Transverse colon (tissue), 4 donors: ENCODE measurements at regions not wholly inside any gene's neighbourhood (a gene's known extent, or its start where the extent isn't known, plus 50 kb on each side); places are given as distances from the start of the nearest gene placed in this dataset.

Experiments
- DNase-seq: peaks from one replicate; pipeline ENCODE4 v3.0.0-alpha.2; 2019
- H3K27ac ChIP-seq, 4 donors: fragments of 200-600 bp; sonication (generic); 2 replicates each; pipeline ENCODE4 v1.5.1; 2016 to 2018; ENCODE audit warnings: inconsistent platforms in 4 of 4
- H3K27me3 ChIP-seq: fragments of 200-600 bp; sonication (generic); 2 replicates; pipeline ENCODE4 v1.5.1; 2017; ENCODE audit warnings: inconsistent platforms
- H3K36me3 ChIP-seq, 4 donors: fragments of 200-600 bp; sonication (generic); 2 replicates each; pipeline ENCODE4 v1.5.1; 2017 to 2019; ENCODE audit warnings: inconsistent platforms in 4 of 4
- H3K4me1 ChIP-seq, 4 donors: fragments of 200-600 bp; sonication (generic); 2 replicates each; pipeline ENCODE4 v1.5.1; 2017 to 2020; ENCODE audit warnings: inconsistent platforms in 4 of 4
- H3K4me3 ChIP-seq, 4 donors: fragments of 200-600 bp; sonication (generic); 1 replicate in 1 of 4; 2 replicates in 3 of 4; pipeline versions ENCODE4 v1.5.1 to v1.6.1; 2017 to 2019; ENCODE audit warnings: inconsistent platforms in 4 of 4
- H3K9me3 ChIP-seq, 2 donors: fragments of 200-600 bp; sonication (generic); 2 replicates each; pipeline ENCODE4 v1.5.1; 2017 to 2019; ENCODE audit warnings: inconsistent platforms in 2 of 2
- EP300 ChIP-seq: sonication (generic); formaldehyde crosslinking; IDR thresholded peaks from one replicate; pipeline ENCODE4 v1.6.1; 2017; ENCODE audit warnings: antibody characterized with exemption, low read depth
- POLR2A ChIP-seq: fragments of 450-650 bp; IDR thresholded peaks from one replicate; pipeline ENCODE4 v1.6.1; 2016; ENCODE audit warnings: antibody characterized with exemption, mild to moderate bottlenecking, moderate library complexity
- POLR2AphosphoS5 ChIP-seq, 3 donors: sonication (generic); formaldehyde crosslinking; IDR thresholded peaks; one replicate each; pipeline ENCODE4 v1.6.1; 2016; ENCODE audit warnings: antibody characterized with exemption in 3 of 3
- WGBS, 2 donors: methylation state at CpG; one replicate each; pipeline ENCODE4 v1.1.5; 2018; ENCODE audit warnings: low coverage in 1 of 2; 5-methylcytosine and 5-hydroxymethylcytosine counted together
- in situ Hi-C, 4 donors: fragments of 200-750 bp; cut with MboI; loops; one replicate each; pipeline versions ENCODE4 v1.15.0 to v1.15.1; 2017; ENCODE audit warnings: low sequenced_read_pairs in 3 of 4, low pct_ligation_motif_present in 1 of 4, low pct_unique_long_range_greater_than_20kb in 1 of 4
- intact Hi-C: fragments of 100-400 bp; cut with DNase I; formaldehyde crosslinking; loops from one replicate; pipeline ENCODE4 v1.15.1; 2023; ENCODE audit warnings: low total_unique reads
- TF ChIP-seq, protein P1 (sequence below), 5 experiments: fragments of 200-600 bp in 3 of 5; fragments of 450-650 bp in 2 of 5; sonication (generic) in 3 of 5; IDR thresholded peaks; 1 replicate in 2 of 5; 2 replicates in 3 of 5; pipeline ENCODE4 v1.5.1; 2016 to 2017; ENCODE audit warnings: antibody characterized with exemption in 5 of 5, inconsistent platforms in 3 of 5, mild to moderate bottlenecking in 2 of 5, moderate library complexity in 1 of 5

DNA sequence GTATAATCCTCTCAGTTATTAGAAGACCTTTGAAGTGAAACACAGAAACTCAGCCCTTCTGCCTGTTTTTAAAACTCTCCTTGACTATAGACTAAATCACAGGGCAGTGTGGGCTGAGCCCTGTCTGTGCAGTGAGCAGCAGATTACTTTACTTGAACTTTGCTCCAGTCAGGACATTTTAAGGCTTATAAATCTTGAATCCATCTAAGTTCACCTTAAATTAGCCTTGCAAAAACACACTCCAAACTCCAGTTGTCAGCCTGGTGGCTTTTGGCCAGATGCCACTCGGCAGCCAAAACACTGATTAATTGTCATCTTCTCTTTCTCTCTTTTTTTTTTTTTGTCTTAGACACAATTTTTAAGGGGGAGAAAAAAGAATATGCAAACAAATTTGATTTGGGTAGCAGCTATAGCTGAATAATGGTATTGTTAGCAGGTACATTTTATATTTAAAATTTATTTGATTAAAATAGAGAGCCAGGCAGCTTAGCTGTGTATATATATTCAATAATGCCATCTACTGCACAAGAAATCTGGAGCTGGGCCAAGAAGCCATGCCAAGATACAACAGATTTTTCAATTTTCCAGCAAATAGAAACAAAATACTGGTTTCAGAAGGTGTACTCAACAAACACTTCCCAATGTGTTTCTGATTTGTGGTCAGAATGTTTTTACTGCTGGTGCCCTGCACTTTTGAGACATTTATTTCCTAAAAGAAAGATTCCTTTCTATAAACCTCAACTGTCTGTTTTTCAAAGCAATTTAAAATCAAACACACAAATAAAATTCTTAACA is 247.7 kb downstream of the TFEC start:
- no peaks in the 10 kb centered on the region for H3K36me3 ChIP-seq
- H3K9me3 ChIP-seq: no peaks in the 10 kb centered on the region
- H3K4me3 ChIP-seq: no peak overlapping the region
- H3K27me3 ChIP-seq: no peaks in the 10 kb centered on the region
- intact Hi-C loops (no loop called here), in situ Hi-C loops (no loop called here)
- peaks cover 0 to 12% (median 4%) of the 10 kb centered on the region in 4 donors for H3K4me1 ChIP-seq
- no peak for DNase-seq
- TF ChIP-seq POLR2AphosphoS5 (IDR thresholded peaks at IDR 0.05) (no peak), EP300 (no peak)
- TF ChIP-seq, protein P1, sequence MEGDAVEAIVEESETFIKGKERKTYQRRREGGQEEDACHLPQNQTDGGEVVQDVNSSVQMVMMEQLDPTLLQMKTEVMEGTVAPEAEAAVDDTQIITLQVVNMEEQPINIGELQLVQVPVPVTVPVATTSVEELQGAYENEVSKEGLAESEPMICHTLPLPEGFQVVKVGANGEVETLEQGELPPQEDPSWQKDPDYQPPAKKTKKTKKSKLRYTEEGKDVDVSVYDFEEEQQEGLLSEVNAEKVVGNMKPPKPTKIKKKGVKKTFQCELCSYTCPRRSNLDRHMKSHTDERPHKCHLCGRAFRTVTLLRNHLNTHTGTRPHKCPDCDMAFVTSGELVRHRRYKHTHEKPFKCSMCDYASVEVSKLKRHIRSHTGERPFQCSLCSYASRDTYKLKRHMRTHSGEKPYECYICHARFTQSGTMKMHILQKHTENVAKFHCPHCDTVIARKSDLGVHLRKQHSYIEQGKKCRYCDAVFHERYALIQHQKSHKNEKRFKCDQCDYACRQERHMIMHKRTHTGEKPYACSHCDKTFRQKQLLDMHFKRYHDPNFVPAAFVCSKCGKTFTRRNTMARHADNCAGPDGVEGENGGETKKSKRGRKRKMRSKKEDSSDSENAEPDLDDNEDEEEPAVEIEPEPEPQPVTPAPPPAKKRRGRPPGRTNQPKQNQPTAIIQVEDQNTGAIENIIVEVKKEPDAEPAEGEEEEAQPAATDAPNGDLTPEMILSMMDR (IDR thresholded peaks at IDR 0.05): no peak
- no peak overlapping the region for H3K27ac ChIP-seq
- 0 to 22% methylated on average over 1 of the region's 1 CpG for WGBS, 2 donors

DNA sequence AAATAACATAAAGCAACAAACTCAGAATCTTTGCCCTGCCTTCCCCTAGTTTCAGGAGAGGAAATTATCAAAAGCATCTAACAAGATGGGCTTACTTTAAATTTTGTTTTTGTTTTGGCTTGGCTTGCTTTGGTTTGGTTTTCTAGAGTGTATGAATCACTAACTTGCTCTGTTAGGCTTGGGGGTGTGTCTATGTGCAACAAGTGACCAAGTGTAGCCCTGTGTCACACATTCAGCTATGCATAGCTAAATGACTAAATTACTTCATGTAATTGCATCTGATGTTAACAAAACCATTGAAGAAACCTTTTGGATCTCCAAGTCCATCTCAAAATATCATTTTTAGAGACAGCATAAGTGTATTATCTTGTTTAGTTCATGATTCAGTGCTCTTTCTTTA is 251.0 kb downstream of the TFEC start:
- TF ChIP-seq POLR2AphosphoS5 (IDR thresholded peaks at IDR 0.05): no peak
- no peak for TF ChIP-seq POLR2A
- no peak for TF ChIP-seq EP300
- TF ChIP-seq, protein P1 (IDR thresholded peaks at IDR 0.05): no peak
- H3K27ac ChIP-seq: no peak overlapping the region
- no peak for DNase-seq
- no peak overlapping the region for H3K4me3 ChIP-seq
- H3K36me3 ChIP-seq: no peaks in the 10 kb centered on the region
- in situ Hi-C loops (no loop called here), intact Hi-C loops (no loop called here)
- H3K9me3 ChIP-seq: no peaks in the 10 kb centered on the region
- H3K27me3 ChIP-seq: no peaks in the 10 kb centered on the region
- peaks cover 0 to 12% (median 4%) of the 10 kb centered on the region in 4 donors for H3K4me1 ChIP-seq

DNA sequence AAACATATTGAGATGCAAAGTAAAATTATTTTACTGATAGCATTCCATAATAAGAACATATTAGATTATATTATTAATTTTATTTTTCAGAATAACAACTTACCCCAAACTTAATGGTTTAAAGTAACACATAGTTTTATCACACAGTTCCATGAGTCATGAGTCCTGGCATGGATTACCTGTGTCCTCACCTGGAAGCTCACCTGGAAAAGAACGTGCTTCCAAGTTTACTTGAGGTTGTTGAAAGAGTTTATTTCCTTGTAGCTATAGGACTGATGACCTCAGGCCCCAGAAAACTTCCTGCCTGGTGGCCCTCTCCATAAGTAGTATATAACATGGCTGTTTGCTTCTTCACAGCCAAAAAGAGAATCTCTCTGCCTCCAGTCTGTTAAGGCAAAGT is 254.6 kb downstream of the TFEC start:
- Histone ChIP-seq H3K27me3 (no peaks in the 10 kb centered on the region), H3K27ac (no peak overlapping the region), H3K4me1 (no peaks in the 10 kb centered on the region), H3K9me3 (no peaks in the 10 kb centered on the region), H3K4me3 (no peak overlapping the region), H3K36me3 (no peaks in the 10 kb centered on the region)
- in situ Hi-C loops (no loop called here), intact Hi-C loops (no loop called here)
- DNase-seq: no peak
- WGBS, 2 donors: 44 to 50% methylated on average over 1 of the region's 1 CpG
- TF ChIP-seq, protein P1 (IDR thresholded peaks at IDR 0.05): no peak
- no peak for TF ChIP-seq EP300
- TF ChIP-seq POLR2AphosphoS5 (IDR thresholded peaks at IDR 0.05): no peak
- TF ChIP-seq POLR2A: no peak

DNA sequence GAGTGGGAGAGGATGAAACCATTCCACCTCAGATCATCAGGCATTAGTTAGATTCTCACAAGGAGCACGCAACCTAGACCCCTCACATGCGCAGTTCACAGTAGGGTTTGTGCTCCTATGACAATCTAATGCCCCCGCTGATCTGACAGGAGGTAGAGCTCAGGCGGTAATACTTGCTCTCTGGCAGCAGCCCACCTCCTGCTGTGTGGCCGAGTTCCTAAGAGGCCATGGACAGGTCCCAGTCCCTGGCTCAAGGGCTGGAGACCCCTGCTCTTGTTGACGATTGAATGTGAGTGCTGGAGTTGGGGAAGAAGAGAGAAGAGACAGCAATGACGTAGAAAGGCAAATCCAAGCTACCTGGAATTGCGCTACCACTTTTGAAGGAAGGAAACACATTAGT is 267.2 kb downstream of the TFEC start:
- DNase-seq: no peak
- H3K36me3 ChIP-seq: no peaks in the 10 kb centered on the region
- no peak overlapping the region for H3K27ac ChIP-seq
- intact Hi-C loops (no loop called here), in situ Hi-C loops (no loop called here)
- 70 to 82% methylated on average over 2 to 8 of the region's 8 CpGs for WGBS, 2 donors
- H3K4me3 ChIP-seq: no peak overlapping the region
- no peaks in the 10 kb centered on the region for H3K27me3 ChIP-seq
- H3K4me1 ChIP-seq: no peaks in the 10 kb centered on the region
- TF ChIP-seq, protein P1 (IDR thresholded peaks at IDR 0.05): no peak
- no peak for TF ChIP-seq POLR2A
- TF ChIP-seq EP300: no peak
- no peak for TF ChIP-seq POLR2AphosphoS5 (IDR thresholded peaks at IDR 0.05)
- H3K9me3 ChIP-seq: no peaks in the 10 kb centered on the region
